ENCODE measurements at regions not wholly inside any gene's neighbourhood (a gene's known extent, or its start where the extent isn't known, plus 50 kb on each side); places are given as distances from the start of the nearest gene placed in this dataset.

GRCh38 chr13:74930402-74931165, 551.4 kb downstream of the TBC1D4 start:
- no peak for DNase-seq

DNA sequence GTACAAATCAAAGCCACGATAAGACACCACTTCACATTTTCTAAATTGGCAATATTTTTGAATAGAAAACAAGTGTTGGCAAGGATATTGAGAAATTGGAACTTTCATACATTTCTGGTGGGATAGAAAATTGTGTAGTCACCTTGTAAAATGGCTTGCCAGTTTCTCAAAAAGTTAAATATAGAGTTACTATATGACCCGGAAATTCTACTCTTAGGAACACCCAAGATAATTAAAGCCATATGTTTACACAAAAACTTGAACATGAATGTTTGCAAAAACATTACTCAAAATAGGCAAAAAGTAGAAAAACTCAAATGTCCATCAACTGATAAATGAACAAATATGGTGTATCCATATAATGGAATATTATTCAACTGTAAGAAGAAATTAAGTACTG, 552.5 kb downstream of the TBC1D4 start:
- DNase-seq = no peak

DNA sequence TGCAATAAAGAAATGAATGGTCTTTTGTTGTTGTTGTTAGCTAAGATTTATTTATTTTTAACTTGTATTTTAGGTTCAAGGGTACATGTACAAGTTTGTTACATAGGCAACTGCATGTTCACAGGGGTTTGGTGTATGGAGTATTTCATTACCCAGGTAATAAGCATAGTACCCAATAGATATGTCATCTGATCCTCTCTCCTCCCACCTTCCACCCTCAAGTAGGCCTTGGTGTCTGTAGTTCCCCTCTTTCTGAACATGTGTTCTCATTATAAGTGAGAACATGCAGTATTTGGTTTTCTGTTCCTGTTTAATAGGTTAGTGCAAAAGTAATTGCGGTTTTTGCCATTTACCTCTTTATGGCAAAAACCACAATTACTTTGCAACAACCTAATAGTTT, 554.1 kb downstream of the TBC1D4 start:
- DNase-seq = no peak

- no peak for DNase-seq
Measured at GRCh38 chr13:74922963-74923362, 559.0 kb downstream of the TBC1D4 start.

DNA sequence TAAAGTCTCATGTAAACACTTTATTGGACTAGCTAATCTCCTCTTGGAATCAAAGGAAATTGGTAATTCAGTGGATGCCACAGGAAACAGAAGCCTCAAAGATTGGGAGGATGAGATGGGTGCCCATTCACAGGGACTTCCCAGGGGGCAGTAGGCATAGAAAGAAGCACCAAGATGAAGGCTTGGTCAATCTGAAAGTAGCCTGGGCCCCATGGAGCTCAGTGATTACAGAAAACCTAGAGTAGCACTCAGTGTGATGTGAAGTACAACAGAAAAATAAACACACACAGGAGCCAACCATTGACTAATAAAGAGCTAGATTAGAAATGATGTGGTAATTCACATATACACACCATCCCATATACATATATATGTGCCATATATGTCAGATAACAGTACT, 560.6 kb downstream of the TBC1D4 start:
- DNase-seq = no peak

- DNase-seq = no peak
Measured at GRCh38 chr13:74920920-74921319, 561.0 kb downstream of the TBC1D4 start.

DNA sequence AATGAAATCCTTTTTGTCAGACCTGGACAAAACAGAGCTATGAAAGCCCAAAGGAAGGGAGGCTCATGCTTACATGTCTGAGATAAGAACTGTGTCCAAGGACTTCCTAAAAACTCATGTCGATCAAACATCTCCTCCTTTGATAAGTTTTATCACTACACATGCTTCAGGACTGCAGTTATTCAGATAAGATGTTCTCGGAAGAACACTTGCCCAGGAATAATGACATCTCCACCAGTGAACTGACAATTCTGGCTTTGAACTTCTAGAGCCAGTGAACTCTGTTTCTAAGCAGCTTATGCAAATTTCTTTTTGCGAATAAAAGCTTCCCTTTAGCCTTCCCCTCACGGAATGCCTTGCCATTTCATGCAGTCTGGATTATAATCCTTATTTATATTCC, 561.6 kb downstream of the TBC1D4 start:
- DNase-seq = no peak

- no peak for DNase-seq
Measured at GRCh38 chr13:74919914-74920313, 562.1 kb downstream of the TBC1D4 start.

GRCh38 chr13:74912898-74913297, 569.1 kb downstream of the TBC1D4 start:
- no peak for DNase-seq

GRCh38 chr13:74910415-74910814, 571.6 kb downstream of the TBC1D4 start:
- no peak for DNase-seq

- DNase-seq = no peak
Measured at GRCh38 chr13:74907788-74908187, 574.2 kb downstream of the TBC1D4 start.

DNA sequence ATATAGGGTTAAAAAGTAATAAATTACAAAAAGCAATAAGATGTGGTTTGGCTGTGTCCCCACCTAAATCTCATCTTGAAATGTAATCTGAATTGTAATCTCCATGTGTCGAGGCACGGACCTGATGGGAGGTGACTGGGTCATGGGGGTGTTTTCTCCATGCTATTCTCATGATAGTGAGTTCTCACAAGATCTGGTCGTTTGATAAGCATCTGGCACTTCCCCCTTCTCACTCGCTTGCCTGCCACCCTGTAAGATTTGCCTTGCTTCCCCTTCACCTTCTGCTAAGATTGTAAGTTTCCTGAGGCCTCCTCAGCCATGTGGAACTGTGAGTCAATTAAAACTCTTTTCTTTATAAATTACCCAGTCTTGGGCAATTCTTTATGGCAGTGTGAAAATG, 577.4 kb downstream of the TBC1D4 start:
- DNase-seq = no peak

- DNase-seq = no peak
Measured at GRCh38 chr13:74895042-74895796, 586.8 kb downstream of the TBC1D4 start.

GRCh38 chr13:74892096-74892495, 589.9 kb downstream of the TBC1D4 start:
- DNase-seq = no peak

- DNase-seq = no peak
Measured at GRCh38 chr13:74891610-74892009, 590.4 kb downstream of the TBC1D4 start.

- DNase-seq = no peak
Measured at GRCh38 chr13:74889321-74889720, 592.6 kb downstream of the TBC1D4 start.

DNA sequence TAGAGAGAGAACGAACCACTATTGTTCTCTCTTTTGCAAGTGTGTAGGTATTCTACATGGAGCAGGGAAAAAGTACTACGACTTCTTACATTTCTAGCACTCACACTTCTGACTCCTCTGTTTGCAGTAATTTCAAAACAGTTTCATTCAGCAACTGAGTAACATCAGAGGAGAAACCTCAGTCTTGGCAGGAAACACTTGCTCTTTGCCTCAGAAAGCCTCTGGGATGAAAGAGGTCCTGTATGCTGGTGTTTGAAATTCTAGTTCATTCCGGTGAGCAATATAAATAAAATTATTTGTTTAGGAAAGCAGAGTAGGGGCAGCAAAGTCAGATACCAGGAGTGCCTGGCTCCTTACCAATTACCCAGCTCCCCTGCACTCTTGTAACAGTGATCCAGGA, 595.5 kb downstream of the TBC1D4 start:
- no peak for DNase-seq

DNA sequence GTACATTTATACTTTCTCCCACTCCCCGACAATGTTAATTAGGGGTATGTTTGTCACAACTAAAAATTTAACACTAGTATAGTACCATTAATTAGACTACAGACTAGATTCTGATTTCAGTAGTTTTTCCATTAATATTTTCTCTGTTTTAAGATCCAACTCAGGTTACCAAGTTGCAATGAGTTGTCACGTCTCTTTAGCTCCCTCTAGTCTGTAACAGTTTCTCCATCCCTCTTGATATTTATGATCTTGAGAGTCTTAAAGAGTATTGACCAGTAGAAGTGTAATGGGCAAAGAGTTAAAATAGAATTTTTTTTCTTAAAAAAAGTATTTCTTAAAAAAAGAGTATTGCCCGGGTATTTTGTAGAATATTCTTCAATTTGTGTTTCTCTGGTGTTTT, 598.1 kb downstream of the TBC1D4 start:
- DNase-seq = no peak

GRCh38 chr13:74871369-74872070, 610.4 kb downstream of the TBC1D4 start:
- DNase-seq = no peak

GRCh38 chr13:74870865-74871264, 611.1 kb downstream of the TBC1D4 start:
- no peak for DNase-seq

GRCh38 chr13:74869846-74870245, 612.1 kb downstream of the TBC1D4 start:
- no peak for DNase-seq

GRCh38 chr13:74868049-74868448, 613.9 kb downstream of the TBC1D4 start:
- no peak for DNase-seq

DNA sequence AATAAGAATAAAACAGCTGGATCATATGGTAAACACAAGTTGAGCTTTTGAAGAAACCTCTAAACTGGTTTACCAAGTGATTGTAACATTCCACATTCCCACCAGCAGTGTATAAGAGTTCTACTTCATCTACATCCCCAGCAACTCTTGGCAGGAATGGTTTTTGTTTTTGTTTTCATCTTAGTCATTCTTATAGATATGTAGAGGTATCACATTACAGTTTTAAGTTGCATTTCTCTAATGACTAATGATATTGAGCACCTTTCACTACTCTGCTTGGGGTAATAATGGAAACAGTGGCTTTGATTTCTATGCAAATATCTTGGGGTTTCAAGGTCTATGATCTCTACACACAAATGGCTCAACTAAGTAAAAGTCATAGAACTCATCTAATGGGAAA, 614.5 kb downstream of the TBC1D4 start:
- no peak for DNase-seq

- no peak for DNase-seq
Measured at GRCh38 chr13:74866101-74866500, 615.9 kb downstream of the TBC1D4 start.

All from activated naive CD4-positive, alpha-beta T cell treated with Interleukin-2 at 50 U/mL for 16 hours (primary cell).